C4-2B (cell line): ENCODE measurements at regions not wholly inside any gene's neighbourhood (a gene's known extent, or its start where the extent isn't known, plus 50 kb on each side); places are given as distances from the start of the nearest gene placed in this dataset.

ENCODE experiments used
- CTCF ChIP-seq: fragments of 450-650 bp; conservative IDR thresholded peaks from 2 replicates; pipeline ENCODE4 v1.5.1; 2017; ENCODE audit warnings: mild to moderate bottlenecking
- ZFX ChIP-seq: fragments of 450-650 bp; IDR thresholded peaks from 2 replicates; pipeline ENCODE4 v1.6.1; 2017

- TF ChIP-seq CTCF = no peak
- no peak for TF ChIP-seq ZFX
Observed at GRCh38 chr21:35172231-35172630, 123.1 kb upstream of the RUNX1 start.
